ENCODE measurements at regions not wholly inside any gene's neighbourhood (a gene's known extent, or its start where the extent isn't known, plus 50 kb on each side); places are given as distances from the start of the nearest gene placed in this dataset.

- DNase-seq: no peak
- H4K20me1 ChIP-seq (ENCODE audit: insufficient read depth): no peaks in the 10 kb centered on the region
- no peak overlapping the region for H3K9ac ChIP-seq
- ChIA-PET CTCF (no interaction called here), POLR2A (no interaction called here)
- WGBS (ENCODE audit: low lambda C conversion rate): 43% methylated on average over 4 of the region's 4 CpGs
- no peaks in the 10 kb centered on the region for H3K27me3 ChIP-seq (ENCODE audit: insufficient read depth)
- H3K4me2 ChIP-seq: no peak overlapping the region
- no peak overlapping the region for H2AFZ ChIP-seq (ENCODE audit: low read depth)
- H3K27ac ChIP-seq (ENCODE audit: low read depth in 2 of 2, low read length in 1 of 2): no peak overlapping the region
- no peak overlapping the region for H3K4me3 ChIP-seq (ENCODE audit: low read depth in 2 of 2, low read length in 1 of 2)
- TF ChIP-seq SMC3 (IDR thresholded peaks at IDR 0.05; ENCODE audit: low read depth, low read length) (no peak), RXRA (IDR thresholded peaks at IDR 0.05; ENCODE audit: borderline replicate concordance, low read depth) (no peak), MXI1 (IDR thresholded peaks at IDR 0.05; ENCODE audit: low read depth, low read length) (no peak), RAD21 (IDR thresholded peaks at IDR 0.05; ENCODE audit: low read length) (no peak), REST (IDR thresholded peaks at IDR 0.05; ENCODE audit: low read depth, low read length) (no peak), RCOR1 (IDR thresholded peaks at IDR 0.05; ENCODE audit: low read length) (no peak), JUND (IDR thresholded peaks at IDR 0.05) (no peak), YY1 (IDR thresholded peaks at IDR 0.05; ENCODE audit: low read depth) (no peak), TAF1 (IDR thresholded peaks at IDR 0.05; ENCODE audit: borderline replicate concordance, low read depth, low read length) (no peak)
- no peaks in the 10 kb centered on the region for H3K9me2 ChIP-seq
- no peaks in the 10 kb centered on the region for H3F3A ChIP-seq (replicated peaks; ENCODE audit: insufficient read depth)
- no peaks in the 10 kb centered on the region for H3K9me3 ChIP-seq
- no peaks in the 10 kb centered on the region for H3K79me2 ChIP-seq (ENCODE audit: insufficient read depth)
- H3K36me3 ChIP-seq (replicated peaks in 1 of 2; ENCODE audit: control insufficient read depth in 1 of 2, insufficient read depth in 2 of 2, low read length in 1 of 2): no peaks in the 10 kb centered on the region
- H3K4me1 ChIP-seq (ENCODE audit: control insufficient read depth in 1 of 2, insufficient read depth in 2 of 2, low read depth in 1 of 2, low read length in 1 of 2): no peaks in the 10 kb centered on the region
These were observed 128.2 kb downstream of the TTLL2 start for GRCh38 chr6:167453082-167453446.

- no peaks in the 10 kb centered on the region for H3K79me2 ChIP-seq (ENCODE audit: insufficient read depth)
- H3K36me3 ChIP-seq (replicated peaks in 1 of 2; ENCODE audit: control insufficient read depth in 1 of 2, insufficient read depth in 2 of 2, low read length in 1 of 2): no peaks in the 10 kb centered on the region
- H3K9me2 ChIP-seq: no peaks in the 10 kb centered on the region
- H3K4me3 ChIP-seq (ENCODE audit: low read depth in 2 of 2, low read length in 1 of 2): no peak overlapping the region
- H2AFZ ChIP-seq (ENCODE audit: low read depth): no peak overlapping the region
- no peak overlapping the region for H3K9ac ChIP-seq
- no peak overlapping the region for H3K27ac ChIP-seq (ENCODE audit: low read depth in 2 of 2, low read length in 1 of 2)
- no peaks in the 10 kb centered on the region for H3F3A ChIP-seq (replicated peaks; ENCODE audit: insufficient read depth)
- ChIA-PET POLR2A (no interaction called here), CTCF (no interaction called here)
- H3K9me3 ChIP-seq: no peaks in the 10 kb centered on the region
- H3K4me2 ChIP-seq: no peak overlapping the region
- DNase-seq: no peak
- H4K20me1 ChIP-seq (ENCODE audit: insufficient read depth): no peaks in the 10 kb centered on the region
- no peaks in the 10 kb centered on the region for H3K27me3 ChIP-seq (ENCODE audit: insufficient read depth)
- H3K4me1 ChIP-seq (ENCODE audit: control insufficient read depth in 1 of 2, insufficient read depth in 2 of 2, low read depth in 1 of 2, low read length in 1 of 2): no peaks in the 10 kb centered on the region
- no peak for TF ChIP-seq EP300 (IDR thresholded peaks at IDR 0.05; ENCODE audit: borderline replicate concordance in 1 of 2, low read depth in 1 of 2, low read length in 1 of 2)
- TF ChIP-seq RAD21 (IDR thresholded peaks at IDR 0.05; ENCODE audit: low read length): no peak
- no peak for TF ChIP-seq NFIC (IDR thresholded peaks at IDR 0.05; ENCODE audit: borderline replicate concordance)
- no peak for TF ChIP-seq NRF1 (IDR thresholded peaks at IDR 0.05; ENCODE audit: low read depth, low read length)
- no peak for TF ChIP-seq TAF1 (IDR thresholded peaks at IDR 0.05; ENCODE audit: borderline replicate concordance, low read depth, low read length)
- TF ChIP-seq GATA2 (CRISPR knock-in tag; IDR thresholded peaks at IDR 0.05): no peak
- TF ChIP-seq ELF1 (IDR thresholded peaks at IDR 0.05): no peak
- TF ChIP-seq GABPA (IDR thresholded peaks at IDR 0.05; ENCODE audit: low read depth): no peak
- no peak for TF ChIP-seq CTCF (IDR thresholded peaks at IDR 0.05)
- no peak for TF ChIP-seq USF2 (IDR thresholded peaks at IDR 0.05; ENCODE audit: borderline replicate concordance, low read depth, low read length)
- no peak for TF ChIP-seq RFX5 (IDR thresholded peaks at IDR 0.05; ENCODE audit: low read length)
- no peak for TF ChIP-seq TEAD4 (IDR thresholded peaks at IDR 0.05; ENCODE audit: borderline replicate concordance, insufficient read depth)
- no peak for TF ChIP-seq JUND (IDR thresholded peaks at IDR 0.05)
- TF ChIP-seq REST (IDR thresholded peaks at IDR 0.05; ENCODE audit: low read depth, low read length): no peak
- TF ChIP-seq MXI1 (IDR thresholded peaks at IDR 0.05; ENCODE audit: low read depth, low read length): no peak
- no peak for TF ChIP-seq SIN3A (IDR thresholded peaks at IDR 0.05; ENCODE audit: borderline replicate concordance, low read depth, low read length)
These were observed 129.1 kb downstream of the TTLL2 start for GRCh38 chr6:167454003-167454402.

Measured in SK-N-SH (cell line).